ENCODE measurements at regions not wholly inside any gene's neighbourhood (a gene's known extent, or its start where the extent isn't known, plus 50 kb on each side); places are given as distances from the start of the nearest gene placed in this dataset.

- DNase-seq (ENCODE audit: low read depth): peak; percentile 86
- H3K9ac ChIP-seq (ENCODE audit: low read length): peak overlapping the region; percentile 79
Observed at GRCh38 chr10:3526727-3527501, 258.1 kb downstream of the KLF6 start.

GRCh38 chr10:3525832-3526449, 259.1 kb downstream of the KLF6 start:
- Histone ChIP-seq H3K9me3 (ENCODE audit: control insufficient read depth, low read length) (no peaks in the 10 kb centered on the region), H3K9ac (ENCODE audit: low read length) (peak overlapping the region; percentile 43), H3K4me1 (ENCODE audit: control insufficient read depth, insufficient read depth, low read length) (peaks cover 49% of the 10 kb centered on the region), H3K4me3 (ENCODE audit: low read length) (no peak overlapping the region), H3K27me3 (replicated peaks; ENCODE audit: control insufficient read depth, insufficient read depth, low read length) (no peaks in the 10 kb centered on the region), H3K36me3 (ENCODE audit: control insufficient read depth, insufficient read depth, low read length, severe bottlenecking) (no peaks in the 10 kb centered on the region)
- DNase-seq (ENCODE audit: low read depth): peak; percentile 96

More at GRCh38 chr10:3526727-3527501, 258.1 kb downstream of the KLF6 start:
- Histone ChIP-seq H3K9me3 (ENCODE audit: control insufficient read depth, low read length) (no peaks in the 10 kb centered on the region), H3K4me1 (ENCODE audit: control insufficient read depth, insufficient read depth, low read length) (peaks cover 49% of the 10 kb centered on the region), H3K36me3 (ENCODE audit: control insufficient read depth, insufficient read depth, low read length, severe bottlenecking) (no peaks in the 10 kb centered on the region), H3K27me3 (replicated peaks; ENCODE audit: control insufficient read depth, insufficient read depth, low read length) (no peaks in the 10 kb centered on the region), H3K4me3 (ENCODE audit: low read length) (peak overlapping the region; percentile 62)

DNA sequence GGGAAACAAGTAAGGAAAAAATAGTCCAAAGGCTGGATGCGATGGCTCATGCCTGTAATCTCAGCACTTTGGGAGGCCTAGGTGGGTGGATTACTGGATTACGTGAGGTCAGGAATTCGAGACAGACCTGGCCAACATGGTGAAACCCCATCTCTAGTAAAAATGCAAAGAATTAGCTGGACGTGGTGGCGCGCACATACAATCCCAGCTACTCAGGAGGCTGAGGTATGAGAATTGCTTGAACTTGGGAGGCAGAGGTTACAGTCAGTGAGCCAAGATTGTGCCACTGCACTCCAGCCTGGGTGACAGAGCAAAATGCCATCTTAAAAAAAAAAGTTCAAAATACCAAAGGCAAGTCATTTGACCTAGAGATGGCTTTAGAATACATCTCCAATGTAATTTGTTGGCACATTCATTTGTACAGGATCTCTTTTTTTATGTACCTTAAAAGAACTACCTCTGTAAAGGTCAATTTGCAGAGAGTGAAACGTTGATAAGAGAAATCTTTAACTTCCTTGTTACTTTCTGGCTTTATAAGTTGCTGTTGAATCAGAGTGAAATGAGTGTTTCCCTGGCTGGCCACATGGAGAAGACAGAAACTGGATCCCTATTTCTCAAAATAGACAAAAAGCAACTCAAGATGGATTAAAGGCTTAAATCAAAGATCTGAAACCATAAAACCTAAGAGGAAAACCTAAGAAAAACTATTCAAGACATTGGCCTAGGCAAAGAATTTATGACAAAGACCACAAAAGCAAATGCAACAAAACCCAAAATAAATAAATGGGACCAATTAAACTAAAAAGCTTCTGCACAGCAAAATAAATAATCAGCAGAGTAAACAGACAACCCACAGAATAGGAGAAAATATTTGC, 260.7 kb downstream of the KLF6 start:
- H3K36me3 ChIP-seq (ENCODE audit: control insufficient read depth, insufficient read depth, low read length, severe bottlenecking): no peaks in the 10 kb centered on the region
- H3K4me3 ChIP-seq (ENCODE audit: low read length): no peak overlapping the region
- peak; percentile 42 for DNase-seq (ENCODE audit: low read depth)
- no peak overlapping the region for H3K9ac ChIP-seq (ENCODE audit: low read length)
- peaks cover 45% of the 10 kb centered on the region for H3K4me1 ChIP-seq (ENCODE audit: control insufficient read depth, insufficient read depth, low read length)
- H3K27me3 ChIP-seq (replicated peaks; ENCODE audit: control insufficient read depth, insufficient read depth, low read length): no peaks in the 10 kb centered on the region
- H3K9me3 ChIP-seq (ENCODE audit: control insufficient read depth, low read length): no peaks in the 10 kb centered on the region

DNA sequence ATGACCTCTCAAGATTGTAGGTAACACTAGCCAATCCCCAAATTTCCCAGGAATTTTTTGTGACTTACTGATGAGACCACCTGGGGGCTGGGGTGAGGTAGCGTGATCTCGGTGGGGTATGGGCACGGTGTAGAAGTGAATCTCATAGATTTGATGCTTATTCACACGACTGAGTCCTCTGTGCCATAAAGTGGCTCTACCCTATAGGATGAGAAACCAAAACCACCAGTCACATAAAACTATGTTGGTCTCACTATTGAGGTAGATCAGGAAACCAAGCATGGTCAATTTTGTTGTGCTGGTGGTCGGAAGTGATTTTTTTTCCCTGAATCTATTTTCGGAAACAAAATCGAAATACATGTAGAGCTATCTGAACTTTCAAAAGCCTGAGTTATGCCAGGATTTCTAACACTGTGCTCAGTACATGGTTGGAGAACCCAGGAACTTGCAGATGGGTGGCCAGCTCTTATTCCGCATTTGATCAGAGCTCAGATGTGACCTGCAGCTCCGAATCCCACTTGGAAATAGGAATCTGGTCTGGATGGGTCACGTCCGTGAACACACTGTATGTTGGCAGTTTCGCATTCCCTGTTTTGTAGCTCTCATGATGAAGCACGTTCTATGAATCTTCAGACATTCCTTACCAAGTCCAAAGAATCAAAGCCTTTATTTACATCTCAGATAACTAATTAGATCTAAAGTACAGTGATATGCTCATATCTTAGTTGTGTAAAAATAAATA, 261.5 kb downstream of the KLF6 start:
- Histone ChIP-seq H3K4me1 (ENCODE audit: control insufficient read depth, insufficient read depth, low read length) (peaks cover 38% of the 10 kb centered on the region), H3K4me3 (ENCODE audit: low read length) (no peak overlapping the region)

GRCh38 chr10:3516923-3517255, 268.1 kb downstream of the KLF6 start:
- Histone ChIP-seq H3K9ac (ENCODE audit: low read length) (no peak overlapping the region), H3K27me3 (replicated peaks; ENCODE audit: control insufficient read depth, insufficient read depth, low read length) (no peaks in the 10 kb centered on the region), H3K36me3 (ENCODE audit: control insufficient read depth, insufficient read depth, low read length, severe bottlenecking) (no peaks in the 10 kb centered on the region), H3K4me3 (ENCODE audit: low read length) (no peak overlapping the region), H3K9me3 (ENCODE audit: control insufficient read depth, low read length) (no peaks in the 10 kb centered on the region), H3K4me1 (ENCODE audit: control insufficient read depth, insufficient read depth, low read length) (no peaks in the 10 kb centered on the region)
- no peak for DNase-seq (ENCODE audit: low read depth)

More for the DNA sequence above, 261.5 kb downstream of the KLF6 start:
- Histone ChIP-seq H3K9ac (ENCODE audit: low read length) (no peak overlapping the region), H3K9me3 (ENCODE audit: control insufficient read depth, low read length) (no peaks in the 10 kb centered on the region), H3K36me3 (ENCODE audit: control insufficient read depth, insufficient read depth, low read length, severe bottlenecking) (no peaks in the 10 kb centered on the region), H3K27me3 (replicated peaks; ENCODE audit: control insufficient read depth, insufficient read depth, low read length) (no peaks in the 10 kb centered on the region)
- DNase-seq (ENCODE audit: low read depth): no peak

- Histone ChIP-seq H3K36me3 (ENCODE audit: control insufficient read depth, insufficient read depth, low read length, severe bottlenecking) (no peaks in the 10 kb centered on the region), H3K4me1 (ENCODE audit: control insufficient read depth, insufficient read depth, low read length) (no peaks in the 10 kb centered on the region), H3K9me3 (ENCODE audit: control insufficient read depth, low read length) (no peaks in the 10 kb centered on the region), H3K4me3 (ENCODE audit: low read length) (no peak overlapping the region), H3K9ac (ENCODE audit: low read length) (no peak overlapping the region), H3K27me3 (replicated peaks; ENCODE audit: control insufficient read depth, insufficient read depth, low read length) (no peaks in the 10 kb centered on the region)
- peak; percentile 13 for DNase-seq (ENCODE audit: low read depth)
Observed at GRCh38 chr10:3516234-3516922, 268.6 kb downstream of the KLF6 start.

DNA sequence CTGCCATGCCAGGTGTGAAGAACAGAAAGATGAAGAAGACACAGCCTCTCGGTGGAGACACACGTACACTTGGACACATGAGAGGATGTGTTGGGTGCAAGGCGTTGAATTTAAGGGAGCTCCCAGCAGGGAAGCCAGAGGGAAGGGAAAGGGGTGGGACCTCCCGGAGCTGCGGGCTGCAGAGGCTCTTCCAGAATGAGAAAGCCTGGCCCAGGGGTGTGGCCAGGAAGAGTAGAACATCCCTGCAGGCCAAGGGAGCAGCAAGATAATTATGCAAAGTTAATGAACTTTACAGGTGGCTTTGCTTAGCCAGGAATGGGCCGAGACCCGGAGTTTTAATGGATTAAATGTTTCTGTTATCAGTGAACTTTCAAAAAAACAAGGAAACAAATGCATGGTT, 270.3 kb downstream of the KLF6 start:
- H3K27me3 ChIP-seq (replicated peaks; ENCODE audit: control insufficient read depth, insufficient read depth, low read length): no peaks in the 10 kb centered on the region
- no peak overlapping the region for H3K4me3 ChIP-seq (ENCODE audit: low read length)
- H3K9ac ChIP-seq (ENCODE audit: low read length): no peak overlapping the region
- H3K9me3 ChIP-seq (ENCODE audit: control insufficient read depth, low read length): peaks cover 7% of the 10 kb centered on the region
- no peak for DNase-seq (ENCODE audit: low read depth)
- H3K4me1 ChIP-seq (ENCODE audit: control insufficient read depth, insufficient read depth, low read length): no peaks in the 10 kb centered on the region
- H3K36me3 ChIP-seq (ENCODE audit: control insufficient read depth, insufficient read depth, low read length, severe bottlenecking): no peaks in the 10 kb centered on the region

GRCh38 chr10:3512263-3512662, 272.7 kb downstream of the KLF6 start:
- no peaks in the 10 kb centered on the region for H3K36me3 ChIP-seq (ENCODE audit: control insufficient read depth, insufficient read depth, low read length, severe bottlenecking)
- H3K27me3 ChIP-seq (replicated peaks; ENCODE audit: control insufficient read depth, insufficient read depth, low read length): no peaks in the 10 kb centered on the region
- H3K9ac ChIP-seq (ENCODE audit: low read length): no peak overlapping the region
- no peaks in the 10 kb centered on the region for H3K4me1 ChIP-seq (ENCODE audit: control insufficient read depth, insufficient read depth, low read length)
- H3K9me3 ChIP-seq (ENCODE audit: control insufficient read depth, low read length): peaks cover 12% of the 10 kb centered on the region
- H3K4me3 ChIP-seq (ENCODE audit: low read length): no peak overlapping the region
- no peak for DNase-seq (ENCODE audit: low read depth)

DNA sequence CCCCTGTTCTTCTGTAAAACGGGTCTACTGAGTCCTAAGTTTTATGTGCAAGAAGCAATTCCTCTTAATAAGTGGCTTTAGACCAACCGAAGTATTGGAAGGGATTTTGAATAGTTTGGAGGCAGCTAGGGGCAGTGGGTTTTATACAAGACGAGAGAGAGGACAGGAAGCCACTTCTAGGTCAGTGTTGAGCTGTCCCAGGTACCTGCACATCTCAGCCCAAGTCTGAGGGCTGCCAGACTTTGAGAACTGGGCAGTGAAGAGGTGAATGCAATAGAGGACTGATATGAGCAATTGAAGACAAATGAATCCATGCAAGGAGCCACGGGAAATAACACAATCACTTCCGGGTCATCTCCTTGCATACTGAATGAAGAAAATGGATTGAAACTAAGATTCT, 273.5 kb downstream of the KLF6 start:
- Histone ChIP-seq H3K27me3 (replicated peaks; ENCODE audit: control insufficient read depth, insufficient read depth, low read length) (no peaks in the 10 kb centered on the region), H3K36me3 (ENCODE audit: control insufficient read depth, insufficient read depth, low read length, severe bottlenecking) (no peaks in the 10 kb centered on the region), H3K4me3 (ENCODE audit: low read length) (no peak overlapping the region), H3K9me3 (ENCODE audit: control insufficient read depth, low read length) (peaks cover 12% of the 10 kb centered on the region), H3K4me1 (ENCODE audit: control insufficient read depth, insufficient read depth, low read length) (no peaks in the 10 kb centered on the region), H3K9ac (ENCODE audit: low read length) (no peak overlapping the region)
- DNase-seq (ENCODE audit: low read depth): no peak

DNA sequence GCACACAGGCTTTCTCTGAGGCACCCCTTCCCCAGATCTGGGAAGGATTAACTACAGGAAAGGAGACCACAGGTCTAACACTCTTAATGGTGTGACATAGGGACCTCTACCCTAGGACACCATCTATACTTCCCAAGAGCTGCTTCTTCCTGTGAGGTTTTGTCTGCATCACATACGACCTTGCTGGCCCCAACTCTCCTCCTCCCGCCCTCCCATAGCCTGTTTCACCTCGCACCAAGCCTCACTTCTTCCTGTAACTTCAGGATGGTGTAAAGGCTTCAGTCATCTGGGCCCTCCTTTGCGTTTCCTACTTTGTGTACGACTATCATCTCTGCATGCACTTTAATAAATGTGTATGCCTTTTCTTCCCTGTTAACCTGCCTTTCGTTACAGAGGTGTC, 274.3 kb downstream of the KLF6 start:
- no peak for DNase-seq (ENCODE audit: low read depth)
- no peaks in the 10 kb centered on the region for H3K4me1 ChIP-seq (ENCODE audit: control insufficient read depth, insufficient read depth, low read length)
- no peak overlapping the region for H3K4me3 ChIP-seq (ENCODE audit: low read length)
- H3K9me3 ChIP-seq (ENCODE audit: control insufficient read depth, low read length): peaks cover 12% of the 10 kb centered on the region
- H3K9ac ChIP-seq (ENCODE audit: low read length): no peak overlapping the region
- no peaks in the 10 kb centered on the region for H3K36me3 ChIP-seq (ENCODE audit: control insufficient read depth, insufficient read depth, low read length, severe bottlenecking)
- H3K27me3 ChIP-seq (replicated peaks; ENCODE audit: control insufficient read depth, insufficient read depth, low read length): no peaks in the 10 kb centered on the region
